BE2C (cell line): ENCODE measurements at regions not wholly inside any gene's neighbourhood (a gene's known extent, or its start where the extent isn't known, plus 50 kb on each side); places are given as distances from the start of the nearest gene placed in this dataset.
"Not testable (repeated sequence)": the region's sequence is repeated elsewhere in the genome, so short reads cannot be mapped to it uniquely, and the experiment has no call there.

Experiments
- DNase-seq: peaks from one replicate; pipeline ENCODE4 v3.0.0-alpha.2; 2020
- H3K27me3 ChIP-seq: fragments of 250-450 bp; sonication (Bioruptor Pico); 2 replicates; pipeline ENCODE4 v1.5.1; 2020; ENCODE audit warnings: mild to moderate bottlenecking
- H3K36me3 ChIP-seq: fragments of 250-450 bp; sonication (Bioruptor Pico); 2 replicates; pipeline ENCODE4 v1.5.1; 2020; ENCODE audit warnings: mild to moderate bottlenecking
- H3K4me1 ChIP-seq: fragments of 250-450 bp; sonication (Bioruptor Pico); 2 replicates; pipeline ENCODE4 v1.5.1; 2020
- H3K4me3 ChIP-seq: 2 replicates; pipeline ENCODE4 v1.5.1; 2011; ENCODE audit warnings: low read depth, low read length
- H3K9me3 ChIP-seq: fragments of 250-450 bp; sonication (Bioruptor Pico); 2 replicates; pipeline ENCODE4 v1.5.1; 2020
- CTCF ChIP-seq: IDR thresholded peaks from 2 replicates; pipeline ENCODE4 v1.5.1; 2012; ENCODE audit warnings: mild to moderate bottlenecking, low read depth, low read length

DNA sequence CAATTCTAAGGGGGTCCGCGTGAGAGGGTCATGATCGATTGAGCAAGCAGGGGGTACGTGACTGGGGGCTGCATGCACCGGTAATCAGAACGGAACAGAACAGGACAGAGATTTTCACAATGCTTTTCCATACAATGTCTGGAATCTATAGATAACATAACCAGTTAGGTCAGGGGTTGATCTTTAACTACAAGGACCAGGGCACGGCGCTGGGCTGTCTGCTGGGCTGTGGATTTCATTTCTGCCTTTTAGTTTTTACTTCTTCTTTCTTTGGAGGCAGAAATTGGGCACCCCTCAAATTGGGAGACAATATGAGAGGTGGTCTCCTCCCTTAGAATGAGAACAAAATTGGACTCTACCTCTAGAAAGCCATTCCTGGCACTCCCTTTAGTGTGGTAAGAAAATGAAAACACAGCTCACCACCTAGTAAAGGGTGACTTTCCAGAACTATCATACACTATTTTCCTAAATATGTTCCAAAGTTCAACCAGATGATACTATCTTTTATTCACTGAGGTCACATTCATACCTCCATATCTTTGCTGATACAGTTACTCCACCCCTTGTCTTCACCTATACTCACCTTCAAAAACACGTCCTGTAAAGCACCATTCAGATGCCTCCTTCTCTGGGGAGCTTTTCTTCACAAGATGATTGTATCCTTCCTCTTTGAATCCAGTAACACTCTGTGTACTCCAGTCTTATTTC is 1058.3 kb upstream of the SLIT2 start:
- no peak overlapping the region for H3K4me3 ChIP-seq
- H3K9me3 ChIP-seq = no peaks in the 10 kb centered on the region
- no peaks in the 10 kb centered on the region for H3K36me3 ChIP-seq
- DNase-seq = no peak
- no peaks in the 10 kb centered on the region for H3K27me3 ChIP-seq
- no peak for TF ChIP-seq CTCF
- H3K4me1 ChIP-seq = no peaks in the 10 kb centered on the region

- Histone ChIP-seq H3K36me3 (no peaks in the 10 kb centered on the region), H3K4me1 (no peaks in the 10 kb centered on the region), H3K4me3 (no peak overlapping the region), H3K27me3 (no peaks in the 10 kb centered on the region), H3K9me3 (no peaks in the 10 kb centered on the region)
- TF ChIP-seq CTCF = no peak
- no peak for DNase-seq
Observed at GRCh38 chr4:19191979-19192650, 1059.6 kb upstream of the SLIT2 start.

GRCh38 chr4:19187691-19188090 is 1064.0 kb upstream of the SLIT2 start:
- no peak for TF ChIP-seq CTCF
- no peaks in the 10 kb centered on the region for H3K36me3 ChIP-seq
- DNase-seq = no peak
- no peaks in the 10 kb centered on the region for H3K4me1 ChIP-seq
- no peaks in the 10 kb centered on the region for H3K9me3 ChIP-seq
- H3K4me3 ChIP-seq = no peak overlapping the region
- no peaks in the 10 kb centered on the region for H3K27me3 ChIP-seq

DNA sequence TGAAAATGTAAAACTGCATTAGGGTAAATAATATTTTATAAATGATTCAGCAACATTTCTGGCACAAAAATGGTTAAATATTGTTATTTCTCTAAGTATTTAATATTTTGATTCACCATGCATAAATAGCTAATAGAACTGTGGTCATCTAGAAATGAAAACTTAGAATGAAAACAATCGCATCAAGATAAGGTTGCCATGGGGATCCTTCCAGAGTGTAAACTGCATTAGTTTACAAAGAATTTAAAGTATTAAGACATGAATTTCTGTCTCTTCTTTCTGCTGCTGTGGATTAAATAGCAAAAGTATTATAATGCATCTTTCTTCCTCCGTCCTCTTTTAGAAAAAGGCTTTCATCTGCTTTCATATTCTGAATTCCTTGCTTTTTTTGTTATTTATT is 1064.6 kb upstream of the SLIT2 start:
- Histone ChIP-seq H3K4me1 (no peaks in the 10 kb centered on the region), H3K27me3 (no peaks in the 10 kb centered on the region), H3K36me3 (no peaks in the 10 kb centered on the region), H3K9me3 (no peaks in the 10 kb centered on the region; the same call in 1 of the 2 replicates), H3K4me3 (no peak overlapping the region)
- TF ChIP-seq CTCF = no peak
- DNase-seq = no peak

DNA sequence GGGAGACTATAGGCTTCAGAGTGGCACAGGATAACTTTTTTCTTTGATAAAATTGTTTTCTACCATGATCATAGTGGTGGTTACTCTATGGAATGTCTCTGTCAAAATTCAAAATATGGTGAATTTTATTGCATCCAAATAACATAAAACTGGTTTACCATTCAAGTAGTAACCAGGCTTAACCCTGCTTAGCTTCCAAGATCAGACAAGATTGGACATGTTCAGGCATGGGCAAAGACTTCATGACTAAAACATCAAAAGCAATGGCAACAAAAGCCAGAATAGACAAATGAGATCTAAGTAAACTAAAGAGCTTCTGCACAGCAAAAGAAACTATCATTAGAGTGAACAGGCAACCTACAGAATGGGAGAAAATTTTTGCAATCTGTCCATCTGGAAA is 1070.1 kb upstream of the SLIT2 start:
- not testable (repeated sequence) for H3K4me1 ChIP-seq, DNase-seq, H3K36me3 ChIP-seq, H3K9me3 ChIP-seq, H3K4me3 ChIP-seq, H3K27me3 ChIP-seq

DNA sequence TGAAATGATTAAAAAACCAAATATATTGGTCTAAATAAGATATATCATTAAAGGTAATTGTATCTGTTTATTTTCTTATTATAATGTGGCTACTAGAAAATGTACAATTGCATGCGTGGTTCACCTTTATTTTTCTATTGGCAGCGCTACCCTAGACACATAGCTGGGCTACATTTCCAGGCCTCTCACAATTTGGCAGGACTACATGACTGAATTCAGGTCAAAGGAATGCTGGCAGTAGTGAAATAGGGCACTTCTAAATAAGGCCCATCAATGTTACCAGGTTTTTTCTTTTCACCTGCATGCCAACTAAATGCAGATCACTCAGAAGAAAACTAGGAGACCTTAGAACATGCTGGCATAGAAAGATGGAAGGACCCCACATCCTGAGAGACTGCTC is 1072.9 kb upstream of the SLIT2 start:
- no peaks in the 10 kb centered on the region for H3K4me1 ChIP-seq
- no peak for TF ChIP-seq CTCF
- H3K27me3 ChIP-seq = no peaks in the 10 kb centered on the region
- no peaks in the 10 kb centered on the region for H3K36me3 ChIP-seq
- no peak for DNase-seq
- H3K4me3 ChIP-seq = no peak overlapping the region
- H3K9me3 ChIP-seq = no peaks in the 10 kb centered on the region; the same call in 1 of the 2 replicates
